WERI-Rb-1 (cell line): ENCODE measurements at regions not wholly inside any gene's neighbourhood (a gene's known extent, or its start where the extent isn't known, plus 50 kb on each side); places are given as distances from the start of the nearest gene placed in this dataset.
A peak's percentile ranks its signal among the peaks of the same experiment; 100 is the strongest.
"Not testable (repeated sequence)": the region's sequence is repeated elsewhere in the genome, so short reads cannot be mapped to it uniquely, and the experiment has no call there.

ENCODE experiments used
- DNase-seq: peaks from one replicate; pipeline ENCODE4 v3.0.0-alpha.2; 2020
- H3K27ac ChIP-seq: fragments of 250-450 bp; sonication (Bioruptor Pico); 2 replicates; pipeline ENCODE4 v1.5.1; 2020; ENCODE audit warnings: mild to moderate bottlenecking, moderate library complexity
- H3K27me3 ChIP-seq: fragments of 250-450 bp; sonication (Bioruptor Pico); 2 replicates; pipeline ENCODE4 v1.5.1; 2021; ENCODE audit warnings: mild to moderate bottlenecking, low read depth, moderate library complexity; ENCODE audit not compliant: insufficient read depth, severe bottlenecking
- H3K36me3 ChIP-seq: fragments of 250-450 bp; sonication (Bioruptor Pico); 2 replicates; pipeline ENCODE4 v1.5.1; 2020; ENCODE audit warnings: mild to moderate bottlenecking, moderate library complexity
- H3K4me3 ChIP-seq: 2 replicates; pipeline ENCODE4 v1.5.1; 2011; ENCODE audit warnings: low read depth, mild to moderate bottlenecking, control low read depth, low read length
- H3K9me3 ChIP-seq: fragments of 250-450 bp; sonication (Bioruptor Pico); 2 replicates; pipeline ENCODE4 v1.5.1; 2021; ENCODE audit warnings: mild to moderate bottlenecking, moderate library complexity; ENCODE audit not compliant: severe bottlenecking

DNA sequence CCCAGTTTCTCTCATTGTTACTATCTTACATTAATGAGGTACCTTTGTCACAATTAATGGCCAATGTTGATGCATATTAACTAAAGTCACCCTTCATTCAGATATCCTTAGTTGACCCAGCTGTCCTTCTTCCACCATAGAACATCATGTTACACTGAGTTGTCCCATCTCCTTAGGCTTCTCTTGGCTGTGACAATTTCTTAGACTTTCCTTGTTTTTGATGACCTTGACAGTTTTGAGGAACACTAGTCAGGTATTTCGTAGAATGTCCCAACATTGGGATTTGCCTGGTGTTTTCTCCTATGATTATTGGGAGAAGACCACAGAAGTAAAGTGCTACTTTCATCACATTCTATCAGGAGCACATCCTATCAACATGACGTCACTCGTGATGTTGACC is 261.8 kb downstream of the BCL2L11 start:
- H3K4me3 ChIP-seq, H3K27me3 ChIP-seq, H3K36me3 ChIP-seq, DNase-seq, H3K9me3 ChIP-seq, H3K27ac ChIP-seq: not testable (repeated sequence)

DNA sequence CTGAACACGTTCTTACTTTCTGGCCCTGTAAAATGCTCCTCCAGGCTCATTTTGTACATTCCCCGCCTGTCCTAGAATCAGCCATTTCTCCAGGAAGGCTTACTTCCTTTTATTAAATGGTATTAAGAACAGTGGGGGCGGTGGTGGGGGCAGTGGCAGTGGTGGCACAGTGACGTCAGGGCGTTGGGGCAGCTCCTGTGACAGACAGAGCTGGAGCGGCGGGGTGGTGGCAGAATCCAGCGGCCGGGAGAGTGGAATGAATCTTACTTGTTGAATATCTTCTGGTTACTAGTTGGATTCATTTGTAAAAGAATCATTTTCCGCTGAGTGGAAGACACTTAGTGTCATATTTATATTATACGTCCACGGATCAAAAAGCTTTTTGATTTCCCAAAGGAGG is 262.6 kb downstream of the BCL2L11 start:
- not testable (repeated sequence) for DNase-seq, H3K36me3 ChIP-seq, H3K9me3 ChIP-seq, H3K27me3 ChIP-seq, H3K27ac ChIP-seq, H3K4me3 ChIP-seq

DNA sequence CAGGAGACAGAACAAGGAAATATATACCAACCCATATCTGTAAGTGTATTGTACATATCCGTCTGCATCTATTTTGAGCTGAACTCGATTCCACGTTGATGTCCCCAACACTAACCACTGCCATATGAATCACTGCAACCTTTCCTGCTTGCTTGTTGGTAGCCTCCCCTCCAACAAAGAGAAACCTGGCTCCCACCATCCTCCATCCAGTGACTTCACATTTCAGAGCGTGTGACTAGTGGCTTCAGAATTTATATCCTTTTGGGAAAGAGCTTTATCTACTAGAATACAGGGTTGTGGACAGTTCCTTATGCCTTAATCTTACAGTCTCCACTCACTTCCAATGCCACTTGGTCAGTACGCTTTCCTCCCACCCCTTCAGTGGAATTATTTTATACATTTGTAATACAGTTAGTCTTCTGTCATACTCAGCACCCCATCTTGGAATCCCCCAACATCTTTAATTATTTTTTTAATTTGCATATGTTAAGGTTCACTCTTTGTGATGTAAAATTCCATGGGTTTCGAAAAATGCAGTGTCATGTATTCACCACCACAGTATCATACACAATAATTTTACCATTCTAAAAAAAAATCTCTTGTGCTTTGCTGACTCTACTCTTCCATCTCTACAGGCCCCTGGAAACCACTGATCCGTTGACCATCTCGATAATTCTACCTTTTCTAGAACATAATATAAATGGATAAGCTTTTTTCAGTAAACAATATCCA is 264.7 kb downstream of the BCL2L11 start:
- DNase-seq, H3K36me3 ChIP-seq, H3K4me3 ChIP-seq, H3K27me3 ChIP-seq, H3K27ac ChIP-seq, H3K9me3 ChIP-seq: not testable (repeated sequence)

DNA sequence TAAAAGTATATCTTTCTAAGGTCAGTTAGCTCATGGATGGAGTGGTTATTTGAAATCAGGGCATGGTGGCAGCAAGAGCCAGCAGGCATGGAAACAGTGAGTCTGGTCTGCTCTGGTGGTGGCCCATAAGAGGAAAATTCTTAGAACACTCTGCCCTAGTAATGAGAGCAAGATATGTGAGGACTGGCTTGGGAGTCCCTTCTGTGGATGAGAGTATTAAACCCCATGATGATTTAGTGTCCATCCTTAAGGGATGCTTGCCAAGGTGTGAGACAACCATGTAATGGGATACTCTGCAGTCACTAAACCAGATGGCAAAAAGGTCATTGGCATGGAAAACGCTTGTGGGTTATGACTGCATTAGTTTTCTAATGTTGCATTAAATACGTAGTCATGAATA is 269.9 kb downstream of the BCL2L11 start:
- not testable (repeated sequence) for DNase-seq

DNA sequence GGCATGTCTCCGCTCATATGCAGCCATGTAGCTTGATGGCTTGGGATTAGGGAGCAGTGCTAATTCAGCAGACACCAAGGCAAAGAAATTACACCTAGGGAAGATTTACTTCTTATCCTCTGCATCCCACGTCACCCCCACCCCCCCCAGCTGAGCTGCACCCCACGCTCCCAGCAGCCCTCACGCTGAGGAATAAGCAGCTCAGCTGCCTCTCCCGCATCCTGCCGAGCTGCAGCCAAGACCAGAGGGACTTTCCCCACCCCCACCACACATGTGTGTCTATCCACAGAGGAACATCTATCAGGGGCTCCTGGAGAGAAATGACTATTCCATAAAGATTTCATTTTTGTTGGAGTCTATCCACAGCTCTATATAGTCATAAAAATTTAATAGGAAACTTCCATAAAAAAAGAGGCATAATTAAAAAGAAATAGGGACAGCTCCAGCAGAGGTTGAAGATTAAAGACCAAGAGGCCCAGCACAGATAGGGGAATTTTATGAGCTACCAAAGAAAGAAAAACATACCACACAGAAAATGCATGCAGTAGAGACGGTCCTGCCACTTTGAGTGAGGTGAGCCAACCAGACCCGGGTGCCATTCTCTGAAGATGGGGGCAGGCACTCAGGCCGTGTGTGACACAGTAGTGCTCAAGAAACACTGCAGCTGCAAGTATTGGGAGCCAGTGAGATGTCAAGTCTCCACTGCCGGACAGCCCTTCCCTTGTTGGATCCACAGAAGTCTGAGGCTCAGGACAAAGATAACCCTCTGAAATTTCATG is 274.8 kb downstream of the BCL2L11 start:
- H3K27me3 ChIP-seq, H3K27ac ChIP-seq, H3K36me3 ChIP-seq, H3K9me3 ChIP-seq, H3K4me3 ChIP-seq: not testable (repeated sequence)
- peak; percentile 7 for DNase-seq

More for the DNA sequence above, 269.9 kb downstream of the BCL2L11 start:
- not testable (repeated sequence) for H3K27me3 ChIP-seq, H3K9me3 ChIP-seq, H3K27ac ChIP-seq, H3K4me3 ChIP-seq, H3K36me3 ChIP-seq

DNA sequence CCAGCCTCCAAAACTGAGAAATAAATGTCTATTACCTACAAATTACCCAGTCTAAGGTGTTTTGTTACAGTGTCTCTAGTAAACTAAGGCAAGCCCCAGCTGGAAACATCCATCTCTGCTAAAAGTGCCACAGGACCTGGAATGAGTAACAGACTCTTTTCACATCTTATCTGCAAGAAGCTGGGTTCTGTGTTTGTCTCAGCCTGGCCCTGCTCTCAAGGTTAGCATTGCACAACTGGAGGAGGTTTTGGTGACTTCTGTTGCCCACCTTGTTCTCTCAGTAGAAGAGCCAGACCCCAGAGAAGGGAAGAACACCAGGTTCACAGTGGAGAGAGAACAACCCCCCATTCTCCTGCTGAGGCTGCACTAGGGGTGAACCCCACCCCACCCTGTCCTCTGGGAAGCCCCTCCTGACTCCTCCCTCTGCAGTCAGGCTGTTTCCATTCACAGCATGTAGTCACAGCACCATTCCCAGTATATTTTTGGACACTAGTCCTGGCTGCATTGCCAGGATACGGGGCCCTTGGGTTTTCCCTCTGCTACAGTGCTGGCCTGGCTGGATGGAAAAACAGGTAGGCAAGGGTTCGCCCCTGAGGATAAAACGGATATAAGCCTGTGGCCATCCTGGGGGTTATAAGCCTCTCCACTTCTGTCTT is 280.0 kb downstream of the BCL2L11 start:
- H3K36me3 ChIP-seq, H3K9me3 ChIP-seq, DNase-seq, H3K27me3 ChIP-seq, H3K4me3 ChIP-seq, H3K27ac ChIP-seq: not testable (repeated sequence)

DNA sequence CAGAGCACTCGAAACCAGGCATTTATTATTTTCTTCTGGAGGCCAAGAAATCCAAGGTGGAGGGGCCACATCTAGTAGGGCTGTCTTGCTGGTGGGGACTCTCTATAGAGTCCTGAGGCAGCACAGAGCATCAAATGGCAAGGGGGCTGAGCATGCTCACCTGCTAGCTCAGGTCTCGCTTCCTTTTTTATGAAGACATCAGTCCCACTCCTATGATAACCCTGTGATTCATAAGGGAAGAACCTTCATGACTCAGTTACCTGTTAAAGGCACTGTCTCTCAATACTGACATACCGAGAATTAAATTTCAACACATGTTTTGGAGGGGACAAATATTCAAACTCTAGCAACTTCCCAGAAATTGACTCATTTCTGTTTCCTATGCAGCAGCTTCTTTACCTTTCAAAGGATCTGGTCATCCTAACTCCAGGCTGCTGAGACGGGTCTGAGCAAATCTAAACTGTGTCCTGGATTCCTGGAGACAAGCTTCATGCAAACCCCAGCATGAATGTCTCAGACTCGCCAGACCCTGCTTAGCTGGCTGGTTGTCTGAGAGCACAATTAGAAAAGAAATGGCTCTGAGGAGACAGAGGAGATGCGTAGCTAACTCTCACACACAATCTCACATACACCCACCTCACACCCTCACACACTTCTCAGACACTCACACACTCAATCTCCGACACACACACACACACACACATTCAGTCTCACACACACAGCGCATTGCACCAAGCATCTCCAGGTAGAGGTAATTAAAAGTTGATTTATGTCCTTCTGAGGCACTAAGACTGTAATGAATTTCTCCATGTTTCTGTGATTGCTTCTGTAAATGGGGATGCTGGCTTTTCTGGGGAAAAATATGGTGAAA is 280.8 kb downstream of the BCL2L11 start:
- DNase-seq, H3K27me3 ChIP-seq, H3K4me3 ChIP-seq, H3K9me3 ChIP-seq, H3K36me3 ChIP-seq, H3K27ac ChIP-seq: not testable (repeated sequence)

DNA sequence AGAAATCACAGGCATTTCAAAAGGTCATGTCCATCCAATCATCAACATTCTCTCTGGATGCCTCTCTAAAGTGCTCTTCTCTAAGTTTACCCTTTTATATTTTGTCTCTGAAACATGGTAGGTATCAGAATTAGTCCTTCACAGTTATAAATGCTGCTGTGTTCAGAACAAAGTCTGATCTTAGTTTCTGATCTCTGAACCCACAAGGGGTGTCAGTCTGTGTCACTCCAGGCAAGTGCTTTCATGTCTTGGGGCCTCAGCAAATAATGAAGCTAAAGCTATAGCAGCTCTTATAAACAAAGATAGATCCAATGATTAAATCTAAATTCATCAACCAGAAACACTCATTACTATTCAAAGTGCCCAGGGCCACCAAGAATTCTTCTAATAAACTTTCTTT is 281.7 kb downstream of the BCL2L11 start:
- not testable (repeated sequence) for H3K27me3 ChIP-seq, DNase-seq, H3K9me3 ChIP-seq, H3K4me3 ChIP-seq, H3K36me3 ChIP-seq, H3K27ac ChIP-seq

DNA sequence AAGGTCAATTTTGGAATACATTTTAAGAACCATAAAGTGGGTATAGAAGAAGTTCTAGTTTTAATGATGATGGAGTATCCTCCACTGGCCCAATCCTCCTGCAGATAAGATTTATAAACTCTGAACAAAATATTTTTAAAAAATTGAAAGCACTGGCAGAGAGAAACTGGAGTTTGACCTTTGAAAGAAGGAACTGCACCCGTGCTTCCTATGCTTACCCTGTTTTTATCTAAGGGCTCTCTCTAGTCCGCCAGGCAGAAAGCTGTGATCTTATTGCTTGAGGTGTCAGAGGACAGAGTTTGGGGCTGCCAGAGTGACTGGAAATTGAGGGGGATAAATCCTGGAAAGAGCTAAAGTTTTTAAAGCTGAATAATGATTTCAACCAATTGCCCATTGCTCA is 282.6 kb downstream of the BCL2L11 start:
- DNase-seq, H3K27me3 ChIP-seq, H3K9me3 ChIP-seq, H3K4me3 ChIP-seq, H3K27ac ChIP-seq, H3K36me3 ChIP-seq: not testable (repeated sequence)

DNA sequence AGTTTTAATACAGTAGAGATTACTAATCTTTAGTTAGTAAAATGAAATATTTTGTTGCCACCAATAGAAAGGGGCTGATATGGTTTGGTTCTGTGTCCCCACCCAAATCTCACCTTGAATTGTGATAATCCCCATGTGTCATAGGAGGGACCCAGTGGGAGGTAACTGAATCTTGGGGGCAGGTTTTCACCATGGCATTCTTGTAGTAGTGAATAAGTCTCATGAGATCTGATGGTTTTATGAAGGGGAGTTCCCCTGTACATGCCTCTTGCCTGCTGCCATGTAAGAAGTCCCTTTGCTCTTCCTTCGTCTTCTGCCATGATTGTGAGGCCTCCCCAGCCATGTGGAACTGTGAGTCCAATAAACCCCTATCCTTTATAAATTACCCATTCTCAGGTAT is 285.9 kb downstream of the BCL2L11 start:
- not testable (repeated sequence) for H3K27ac ChIP-seq, H3K4me3 ChIP-seq, H3K27me3 ChIP-seq, H3K9me3 ChIP-seq, H3K36me3 ChIP-seq, DNase-seq

DNA sequence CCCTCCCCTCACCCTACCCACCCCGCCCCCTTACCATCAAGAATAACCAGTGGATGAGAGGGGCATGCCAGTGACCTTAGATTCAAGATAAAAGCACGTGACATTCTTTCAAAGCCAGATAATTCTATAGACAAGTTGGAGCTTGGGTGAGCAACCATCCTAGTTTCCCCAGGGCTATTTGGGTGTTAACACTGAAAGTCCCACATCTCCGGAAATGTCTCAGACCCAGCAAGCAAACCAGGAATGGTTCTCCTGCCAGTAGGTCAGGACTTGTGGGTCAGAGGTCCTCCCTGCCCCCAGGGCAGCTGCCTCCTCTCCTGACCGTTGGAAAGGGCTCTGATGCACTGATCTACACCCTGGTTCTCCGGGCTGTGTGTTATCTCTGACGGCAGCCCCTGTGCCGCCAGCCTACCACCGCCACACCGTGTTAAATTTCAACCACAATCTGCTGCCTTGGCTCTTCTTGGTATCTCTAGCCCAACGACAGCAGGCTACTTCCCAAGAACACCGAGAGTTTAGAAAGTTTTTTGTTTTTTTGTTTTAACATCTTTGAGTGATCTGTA is 287.0 kb downstream of the BCL2L11 start:
- H3K9me3 ChIP-seq, H3K4me3 ChIP-seq, DNase-seq: not testable (repeated sequence)

DNA sequence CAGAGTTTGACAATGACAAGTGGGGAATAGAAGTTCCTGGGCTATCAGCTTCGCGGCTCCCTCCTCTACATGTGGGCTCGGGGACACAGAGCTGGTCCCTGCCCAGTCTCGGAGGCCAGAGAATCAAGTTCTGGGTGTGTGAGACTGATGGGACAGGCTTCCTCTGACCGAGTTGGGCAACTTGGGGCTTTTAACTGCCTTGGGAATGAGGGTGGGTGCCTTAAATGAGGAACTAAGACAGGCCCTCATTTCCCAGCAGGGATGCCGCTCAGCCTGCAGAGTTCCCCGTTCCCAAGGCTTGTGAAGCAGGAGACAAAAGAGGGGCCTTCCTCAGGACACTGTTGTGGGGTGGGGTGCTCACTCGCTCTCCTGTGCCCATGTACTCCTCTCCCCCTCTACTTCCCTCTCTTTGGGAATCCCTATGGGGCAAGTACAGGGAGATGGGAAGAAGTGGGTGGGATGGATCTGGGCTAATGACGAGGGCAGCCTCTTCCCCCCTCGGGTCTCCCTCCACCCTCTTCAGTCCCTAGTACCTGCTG is 290.2 kb downstream of the BCL2L11 start:
- not testable (repeated sequence) for H3K27ac ChIP-seq, H3K9me3 ChIP-seq, DNase-seq, H3K27me3 ChIP-seq, H3K4me3 ChIP-seq, H3K36me3 ChIP-seq

More for the DNA sequence above, 287.0 kb downstream of the BCL2L11 start:
- H3K27me3 ChIP-seq, H3K36me3 ChIP-seq, H3K27ac ChIP-seq: not testable (repeated sequence)

DNA sequence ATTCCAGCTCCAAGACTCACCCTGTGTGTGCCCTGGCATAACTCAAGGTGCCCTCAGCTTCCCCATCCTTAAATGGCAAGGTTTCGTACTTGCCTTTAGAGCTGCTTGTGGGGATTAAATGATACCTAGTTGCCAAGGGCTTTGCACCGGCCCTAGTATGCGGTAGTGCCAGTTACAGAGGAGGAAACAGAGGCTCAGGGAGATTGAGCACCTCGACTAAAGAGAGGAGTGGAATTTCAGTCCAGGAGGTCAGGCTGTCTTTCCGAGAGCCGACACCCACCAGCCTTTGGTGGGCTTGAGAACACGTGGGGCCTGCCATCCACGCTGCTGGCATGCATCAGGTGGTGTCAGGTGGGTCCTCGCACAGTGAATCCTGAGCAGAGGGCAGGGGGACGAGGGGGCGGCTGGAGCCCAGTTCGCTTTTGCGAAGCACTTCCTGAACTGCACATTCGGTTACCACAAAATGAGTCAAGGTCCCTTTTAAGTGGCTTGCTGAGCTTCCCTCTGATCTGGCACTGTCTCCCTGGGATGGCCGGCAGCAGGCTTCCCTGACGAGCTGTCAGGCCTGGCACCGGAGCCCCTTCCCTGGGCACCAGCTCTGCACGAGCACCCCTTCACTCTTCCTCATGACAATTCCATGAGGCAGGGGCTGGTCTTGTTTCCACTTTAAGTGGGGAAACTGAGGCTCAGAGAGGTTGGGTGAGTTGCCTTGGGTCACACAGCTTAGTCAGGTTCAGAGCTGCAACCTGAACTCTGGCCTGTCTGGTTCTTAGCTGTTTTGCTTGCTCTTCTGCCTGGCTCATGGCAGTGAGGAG is 291.4 kb downstream of the BCL2L11 start:
- H3K27me3 ChIP-seq, H3K36me3 ChIP-seq, H3K27ac ChIP-seq, DNase-seq, H3K4me3 ChIP-seq, H3K9me3 ChIP-seq: not testable (repeated sequence)
